ENCODE measurements at regions not wholly inside any gene's neighbourhood (a gene's known extent, or its start where the extent isn't known, plus 50 kb on each side); places are given as distances from the start of the nearest gene placed in this dataset.
"Not testable (repeated sequence)": the region's sequence is repeated elsewhere in the genome, so short reads cannot be mapped to it uniquely, and the experiment has no call there.

DNA sequence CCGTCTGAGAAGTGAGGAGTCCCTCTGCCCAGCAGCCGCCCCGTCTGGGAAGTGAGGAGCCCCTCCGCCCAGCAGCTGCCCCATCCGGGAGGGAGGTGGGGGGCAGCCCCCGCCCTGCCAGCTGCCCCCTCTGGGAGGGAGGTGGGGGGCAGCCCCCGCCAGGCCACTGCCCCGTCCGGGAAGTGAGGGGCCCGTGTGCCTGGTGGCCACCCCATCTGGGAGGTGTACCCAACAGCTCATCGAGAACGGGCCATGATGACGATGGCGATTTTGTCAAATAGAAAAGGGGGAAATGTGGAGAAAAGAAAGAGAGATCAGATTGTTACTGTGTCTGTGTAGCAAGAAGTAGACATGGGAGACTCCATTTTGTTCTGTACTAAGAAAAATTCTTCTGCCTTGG, 208.8 kb downstream of the KDM5D start:
- DNase-seq (ENCODE audit: low spot score), result not testable (repeated sequence)

DNA sequence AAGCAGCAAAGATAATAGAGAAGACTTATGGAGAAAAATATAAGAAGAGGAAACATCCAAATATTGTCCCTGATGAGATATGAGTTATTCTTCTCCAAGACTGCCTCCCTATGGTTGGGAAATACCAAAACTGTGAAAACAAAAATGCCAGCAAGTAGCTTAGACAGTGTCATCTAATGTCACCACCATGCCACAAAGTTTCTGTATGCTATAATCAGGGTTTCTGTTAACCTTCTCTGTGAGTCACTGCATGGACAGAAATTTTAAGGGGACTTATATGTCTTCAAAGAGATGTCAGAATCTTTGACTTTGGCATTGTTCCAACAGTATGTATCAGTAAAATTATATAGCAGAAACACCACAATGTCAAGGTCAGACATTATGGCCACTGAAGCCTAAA, 222.6 kb downstream of the KDM5D start:
- DNase-seq (ENCODE audit: low spot score), result no peak

DNA sequence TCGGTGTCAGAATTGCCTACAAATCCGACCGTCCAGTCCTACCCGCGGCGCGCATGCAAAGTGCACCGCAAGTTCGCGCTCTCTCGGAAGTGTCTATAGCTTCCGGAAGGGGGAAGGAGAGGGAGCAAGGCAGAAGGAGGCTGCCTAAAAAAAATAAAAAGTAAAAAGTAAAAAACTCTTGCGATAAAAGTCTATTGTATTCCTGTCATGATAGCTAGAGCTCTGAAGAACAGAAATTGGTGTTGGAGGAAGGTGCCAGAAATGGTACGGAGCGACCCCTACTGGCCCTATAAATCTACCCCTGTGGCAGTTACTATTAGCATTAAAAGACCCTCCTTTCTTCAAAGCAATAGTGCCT, 241.5 kb downstream of the KDM5D start:
- no peak for DNase-seq (ENCODE audit: low spot score)

- no peak for DNase-seq (ENCODE audit: low spot score)
These were observed 242.1 kb downstream of the KDM5D start for GRCh38 chrY:19502169-19503091.

DNA sequence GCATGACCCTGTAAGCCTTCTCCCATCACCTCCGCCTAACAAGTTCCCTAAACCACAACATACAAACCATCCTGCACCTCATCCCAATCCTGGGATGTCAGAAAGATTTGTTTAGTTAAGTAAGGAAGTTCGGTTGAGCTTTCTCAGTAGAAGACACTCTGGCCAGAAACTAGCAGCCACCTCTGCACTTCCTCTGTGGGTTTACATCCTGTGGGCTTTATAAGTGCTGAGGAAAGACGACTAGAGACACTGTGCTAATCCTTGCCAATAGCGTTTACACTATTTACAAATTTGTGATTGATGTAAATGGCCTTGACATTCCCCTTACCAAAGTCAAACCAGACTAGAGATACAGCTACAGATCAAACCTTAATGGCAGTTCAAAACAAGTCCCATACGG, 246.0 kb downstream of the KDM5D start:
- DNase-seq (ENCODE audit: low spot score), result no peak

DNA sequence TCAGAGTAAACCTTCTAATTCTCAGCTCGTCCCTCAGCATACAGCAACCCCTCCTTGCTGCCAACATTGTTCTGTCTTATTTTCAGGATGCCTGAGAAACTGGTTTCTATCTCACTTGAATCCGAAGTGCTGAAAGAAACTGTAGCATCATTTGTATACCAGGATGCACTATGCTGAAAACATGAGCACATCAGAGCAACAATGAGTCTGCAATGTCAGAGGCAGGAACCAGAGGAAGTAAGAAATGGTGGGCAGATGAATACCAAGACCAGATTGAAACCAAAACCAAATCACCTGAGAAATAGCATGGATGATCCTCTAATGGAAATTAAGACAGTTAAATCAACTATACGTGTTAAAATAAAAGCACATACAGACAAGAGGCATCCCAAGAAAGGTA, 257.0 kb downstream of the KDM5D start:
- no peak for DNase-seq (ENCODE audit: low spot score)

GRCh38 chrY:19484997-19485396, 259.5 kb downstream of the KDM5D start:
- DNase-seq (ENCODE audit: low spot score), result no peak

GRCh38 chrY:19479141-19479540, 265.4 kb downstream of the KDM5D start:
- DNase-seq (ENCODE audit: low spot score), result no peak

GRCh38 chrY:19477959-19478358, 266.6 kb downstream of the KDM5D start:
- no peak for DNase-seq (ENCODE audit: low spot score)

DNA sequence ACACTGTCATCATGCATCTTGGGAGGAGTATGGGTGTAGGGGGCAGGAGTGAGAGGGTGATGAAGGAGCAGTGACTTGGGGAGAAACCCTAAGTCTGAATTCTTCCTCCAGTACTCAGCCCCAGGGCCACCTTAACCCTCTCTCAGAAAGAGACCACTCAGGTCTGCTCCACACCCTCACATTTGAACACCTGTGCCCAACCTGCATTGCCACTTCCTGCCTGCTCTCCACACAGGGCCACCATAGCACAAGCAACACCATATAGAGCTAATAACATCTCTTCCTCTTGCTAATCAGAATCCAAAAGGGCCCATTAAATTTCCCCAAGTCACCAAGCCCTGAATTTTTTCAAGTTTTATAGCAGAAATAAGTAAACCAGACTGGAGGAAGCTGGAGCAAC, 278.7 kb downstream of the KDM5D start:
- no peak for DNase-seq (ENCODE audit: low spot score)

GRCh38 chrY:19456855-19457448, 287.6 kb downstream of the KDM5D start:
- no peak for DNase-seq (ENCODE audit: low spot score)

DNA sequence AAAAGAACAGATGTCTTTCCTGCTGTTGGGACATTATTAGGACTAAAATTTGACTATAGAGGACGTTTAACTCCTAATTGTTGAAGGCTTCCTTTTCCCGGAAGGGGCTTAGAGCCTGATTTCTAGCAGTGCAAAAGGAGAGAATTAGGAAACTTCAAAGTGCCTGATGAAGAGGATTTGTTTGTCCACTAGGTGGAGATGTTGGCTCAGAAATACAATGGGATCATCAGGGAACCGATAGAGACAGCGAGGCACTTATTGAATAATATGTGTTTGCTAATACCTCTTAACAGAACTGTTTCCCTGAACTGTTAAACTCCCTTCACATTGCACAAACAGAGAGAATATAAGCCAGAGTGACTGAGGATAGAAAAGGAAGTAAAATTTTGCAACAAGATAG, 311.5 kb downstream of the KDM5D start:
- peak; percentile 55 for DNase-seq (ENCODE audit: low spot score)

- no peak for DNase-seq (ENCODE audit: low spot score)
These were observed 316.6 kb downstream of the KDM5D start for GRCh38 chrY:19427736-19428518.

DNA sequence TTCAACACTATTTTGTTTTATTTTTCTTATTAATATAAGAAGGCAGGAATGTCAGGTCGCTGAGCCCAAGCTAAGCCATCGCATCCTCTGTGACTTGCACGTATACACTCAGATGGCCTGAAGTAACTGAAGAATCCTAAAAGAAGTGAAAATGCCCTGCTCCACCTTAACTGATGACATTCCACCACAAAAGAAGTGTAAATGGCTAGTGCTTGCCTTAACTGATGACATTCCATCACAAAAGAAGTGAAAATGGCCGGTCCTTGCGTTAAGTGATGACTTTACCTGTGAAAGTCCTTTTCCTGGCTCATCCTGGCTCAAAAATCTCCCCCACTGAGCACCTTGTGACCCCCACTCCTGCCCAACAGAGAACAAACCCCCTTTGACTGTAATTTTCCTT, 317.3 kb downstream of the KDM5D start:
- not testable (repeated sequence) for DNase-seq (ENCODE audit: low spot score)

GRCh38 chrY:19410980-19411766, 333.4 kb downstream of the KDM5D start:
- no peak for DNase-seq (ENCODE audit: low spot score)

- no peak for DNase-seq (ENCODE audit: low spot score)
These were observed 338.3 kb downstream of the KDM5D start for GRCh38 chrY:19406246-19406645.

GRCh38 chrY:19405598-19405997, 338.9 kb downstream of the KDM5D start:
- DNase-seq (ENCODE audit: low spot score), result no peak

GRCh38 chrY:19392876-19393275, 351.6 kb downstream of the KDM5D start:
- no peak for DNase-seq (ENCODE audit: low spot score)

DNA sequence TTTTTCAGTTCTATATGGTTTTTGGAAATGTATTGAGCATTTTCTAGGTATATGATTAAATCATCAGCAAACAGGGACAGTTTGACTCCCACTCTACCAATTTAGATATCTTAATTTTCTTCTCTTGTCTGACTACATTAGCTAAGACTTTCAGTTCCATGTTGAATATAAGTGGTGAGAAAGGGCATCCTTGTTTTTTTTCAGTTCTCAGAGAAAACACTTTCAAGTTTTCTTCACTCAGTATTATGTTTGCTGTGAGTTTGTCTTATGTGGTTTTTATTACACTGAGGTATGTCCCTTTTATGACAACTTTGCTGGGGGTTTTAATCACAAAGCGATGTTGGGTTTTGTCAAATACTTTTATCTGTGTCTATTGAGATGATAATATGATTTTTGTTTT, 352.6 kb downstream of the KDM5D start:
- no peak for DNase-seq (ENCODE audit: low spot score)

- DNase-seq (ENCODE audit: low spot score), result no peak
These were observed 379.2 kb downstream of the KDM5D start for GRCh38 chrY:19365321-19365720.

- DNase-seq (ENCODE audit: low spot score), result no peak
These were observed 387.3 kb downstream of the KDM5D start for GRCh38 chrY:19357249-19357648.

DNA sequence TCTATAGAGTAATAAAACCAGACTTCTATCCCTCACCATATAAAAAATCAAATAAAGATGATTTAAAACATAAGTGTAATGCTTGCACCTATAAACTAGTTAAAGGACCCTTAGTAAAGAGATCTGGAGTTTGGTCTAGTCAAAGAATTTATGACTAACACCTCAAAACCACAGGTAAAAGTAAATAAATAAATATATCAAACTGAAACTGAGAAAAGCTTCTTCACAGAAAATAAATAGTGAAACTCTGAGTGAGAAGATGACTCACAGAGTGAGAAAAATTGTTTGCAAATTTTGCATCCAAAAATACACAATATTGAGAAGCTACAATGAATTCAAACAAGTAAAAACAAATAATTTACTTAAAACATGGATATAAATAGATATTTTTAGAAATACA, 387.8 kb downstream of the KDM5D start:
- DNase-seq (ENCODE audit: low spot score), result no peak

Measured in pons (tissue), 1 donor.